ENCODE measurements at regions not wholly inside any gene's neighbourhood (a gene's known extent, or its start where the extent isn't known, plus 50 kb on each side); places are given as distances from the start of the nearest gene placed in this dataset.
A peak's percentile ranks its signal among the peaks of the same experiment; 100 is the strongest.

DNA sequence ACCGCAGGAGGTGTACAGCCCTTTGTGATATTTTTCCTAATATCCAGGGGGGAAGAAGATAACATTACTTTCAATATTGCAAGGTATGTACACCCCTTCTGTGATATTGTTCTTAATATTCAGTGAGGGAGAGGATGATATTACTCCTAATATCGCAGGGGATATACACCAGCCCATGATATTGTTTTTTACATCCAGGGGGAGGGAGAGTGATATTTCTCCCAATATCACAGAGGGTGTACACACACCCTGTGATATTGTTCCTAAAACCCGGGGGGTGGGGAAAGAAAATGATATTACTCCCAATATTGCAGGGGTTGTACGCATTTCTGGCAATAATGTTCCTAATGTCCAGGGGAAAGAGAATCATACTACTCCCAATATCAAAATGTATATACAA is 58.0 kb upstream of the SLC25A48 start:
- no peak overlapping the region for H3K27ac ChIP-seq (ENCODE audit: low read depth in 1 of 2, low read length in 1 of 2)
- no peaks in the 10 kb centered on the region for H3K36me3 ChIP-seq (ENCODE audit: control insufficient read depth in 2 of 2, insufficient read depth in 2 of 2, low read length in 1 of 2)
- DNase-seq (ENCODE audit: low read depth in 6 of 9, low spot score in 9 of 9) = no peak
- 78% methylated on average over 4 of the region's 4 CpGs for WGBS
- no peak overlapping the region for H3K4me3 ChIP-seq (ENCODE audit: low read length in 2 of 2)
- H3K27me3 ChIP-seq (ENCODE audit: control insufficient read depth in 2 of 2, insufficient read depth in 1 of 2, low read length in 1 of 2) = no peaks in the 10 kb centered on the region
- H3K9me3 ChIP-seq (ENCODE audit: control insufficient read depth in 2 of 2, insufficient read depth in 1 of 2, low read length in 1 of 2) = no peaks in the 10 kb centered on the region
- no peaks in the 10 kb centered on the region for H3K4me1 ChIP-seq (ENCODE audit: control insufficient read depth in 2 of 2, insufficient read depth in 2 of 2, low read length in 2 of 2)

GRCh38 chr5:135761746-135762145 is 72.7 kb upstream of the SLC25A48 start:
- H3K9me3 ChIP-seq (ENCODE audit: control insufficient read depth in 2 of 2, insufficient read depth in 1 of 2, low read length in 1 of 2) = no peaks in the 10 kb centered on the region
- no peaks in the 10 kb centered on the region for H3K27me3 ChIP-seq (ENCODE audit: control insufficient read depth in 2 of 2, insufficient read depth in 1 of 2, low read length in 1 of 2)
- H3K27ac ChIP-seq (ENCODE audit: low read depth in 1 of 2, low read length in 1 of 2) = no peak overlapping the region
- H3K4me1 ChIP-seq (ENCODE audit: control insufficient read depth in 2 of 2, insufficient read depth in 2 of 2, low read length in 2 of 2) = no peaks in the 10 kb centered on the region
- no peak for DNase-seq (ENCODE audit: low read depth in 6 of 9, low spot score in 9 of 9)
- 82% methylated on average over 6 of the region's 6 CpGs for WGBS
- no peaks in the 10 kb centered on the region for H3K36me3 ChIP-seq (ENCODE audit: control insufficient read depth in 2 of 2, insufficient read depth in 2 of 2, low read length in 1 of 2)
- no peak overlapping the region for H3K4me3 ChIP-seq (ENCODE audit: low read length in 2 of 2)

GRCh38 chr5:135759149-135759784 is 75.2 kb upstream of the SLC25A48 start:
- WGBS = 94% methylated on average over 5 of the region's 5 CpGs

DNA sequence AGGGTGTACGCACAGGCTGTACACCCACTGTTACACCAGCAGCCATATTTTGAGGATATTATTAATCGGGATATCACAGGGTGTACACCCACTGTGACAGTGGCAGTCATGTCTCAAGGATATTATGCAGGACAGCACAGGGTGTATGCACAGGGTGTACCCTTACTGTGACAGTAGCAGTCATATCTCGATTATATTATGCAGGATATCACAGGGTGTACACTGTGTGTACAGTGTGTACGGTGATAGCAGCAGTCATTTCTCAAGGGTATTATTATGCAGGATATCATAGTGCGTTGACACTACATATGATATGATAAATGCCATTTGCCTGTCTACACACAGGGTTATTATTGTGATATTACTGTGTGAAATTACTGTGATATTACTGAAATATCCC is 80.5 kb upstream of the SLC25A48 start:
- Histone ChIP-seq H3K4me1 (ENCODE audit: control insufficient read depth in 2 of 2, insufficient read depth in 2 of 2, low read length in 2 of 2) (no peaks in the 10 kb centered on the region), H3K9me3 (ENCODE audit: control insufficient read depth in 2 of 2, insufficient read depth in 1 of 2, low read length in 1 of 2) (no peaks in the 10 kb centered on the region)
- WGBS = 86% methylated on average over 5 of the region's 5 CpGs

More at GRCh38 chr5:135759149-135759784, 75.2 kb upstream of the SLC25A48 start:
- peak in 3 of 9 donors; percentile 11 to 41 (median 20) for DNase-seq (ENCODE audit: low read depth in 6 of 9, low spot score in 9 of 9)
- Histone ChIP-seq H3K9me3 (ENCODE audit: control insufficient read depth in 2 of 2, insufficient read depth in 1 of 2, low read length in 1 of 2) (no peaks in the 10 kb centered on the region), H3K4me1 (ENCODE audit: control insufficient read depth in 2 of 2, insufficient read depth in 2 of 2, low read length in 2 of 2) (no peaks in the 10 kb centered on the region), H3K27me3 (ENCODE audit: control insufficient read depth in 2 of 2, insufficient read depth in 1 of 2, low read length in 1 of 2) (no peaks in the 10 kb centered on the region), H3K36me3 (ENCODE audit: control insufficient read depth in 2 of 2, insufficient read depth in 2 of 2, low read length in 1 of 2) (no peaks in the 10 kb centered on the region), H3K27ac (ENCODE audit: low read depth in 1 of 2, low read length in 1 of 2) (no peak overlapping the region), H3K4me3 (ENCODE audit: low read length in 2 of 2) (no peak overlapping the region)

GRCh38 chr5:135750506-135750905 is 84.0 kb upstream of the SLC25A48 start:
- no peak overlapping the region for H3K27ac ChIP-seq (ENCODE audit: low read depth in 1 of 2, low read length in 1 of 2)
- DNase-seq (ENCODE audit: low read depth in 6 of 9, low spot score in 9 of 9) = no peak
- WGBS = 63% methylated on average over 4 of the region's 4 CpGs

More for the DNA sequence above, 80.5 kb upstream of the SLC25A48 start:
- Histone ChIP-seq H3K27me3 (ENCODE audit: control insufficient read depth in 2 of 2, insufficient read depth in 1 of 2, low read length in 1 of 2) (no peaks in the 10 kb centered on the region), H3K4me3 (ENCODE audit: low read length in 2 of 2) (no peak overlapping the region), H3K36me3 (ENCODE audit: control insufficient read depth in 2 of 2, insufficient read depth in 2 of 2, low read length in 1 of 2) (no peaks in the 10 kb centered on the region), H3K27ac (ENCODE audit: low read depth in 1 of 2, low read length in 1 of 2) (no peak overlapping the region)
- peak in 1 of 9 donors; percentile 30 for DNase-seq (ENCODE audit: low read depth in 6 of 9, low spot score in 9 of 9)

DNA sequence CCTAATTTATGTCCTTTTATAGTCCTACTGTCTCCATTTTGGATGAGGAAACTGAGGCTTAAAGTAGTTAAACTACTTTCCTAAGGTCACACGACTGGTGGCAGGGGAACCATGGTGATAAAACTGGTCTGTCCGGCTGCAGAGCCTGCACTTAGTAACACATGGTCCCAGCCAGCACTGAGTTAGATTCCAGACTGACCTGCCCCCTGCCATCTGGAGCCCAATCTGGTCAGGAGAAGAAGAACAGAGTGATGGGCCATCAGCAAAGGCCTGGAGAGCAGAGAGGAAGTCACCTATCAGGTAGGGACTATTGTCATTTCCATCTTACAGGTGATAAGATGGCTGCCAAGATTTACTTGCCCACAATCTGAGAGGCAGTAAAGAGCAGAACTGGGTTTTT is 86.6 kb upstream of the SLC25A48 start:
- WGBS = 86% methylated on average over 2 of the region's 2 CpGs
- no peak for DNase-seq (ENCODE audit: low read depth in 6 of 9, low spot score in 9 of 9)
- Histone ChIP-seq H3K27ac (ENCODE audit: low read depth in 1 of 2, low read length in 1 of 2) (no peak overlapping the region), H3K4me1 (ENCODE audit: control insufficient read depth in 2 of 2, insufficient read depth in 2 of 2, low read length in 2 of 2) (no peaks in the 10 kb centered on the region), H3K4me3 (ENCODE audit: low read length in 2 of 2) (no peak overlapping the region), H3K27me3 (ENCODE audit: control insufficient read depth in 2 of 2, insufficient read depth in 1 of 2, low read length in 1 of 2) (no peaks in the 10 kb centered on the region), H3K9me3 (ENCODE audit: control insufficient read depth in 2 of 2, insufficient read depth in 1 of 2, low read length in 1 of 2) (no peaks in the 10 kb centered on the region), H3K36me3 (ENCODE audit: control insufficient read depth in 2 of 2, insufficient read depth in 2 of 2, low read length in 1 of 2) (no peaks in the 10 kb centered on the region)

More at GRCh38 chr5:135750506-135750905, 84.0 kb upstream of the SLC25A48 start:
- Histone ChIP-seq H3K9me3 (ENCODE audit: control insufficient read depth in 2 of 2, insufficient read depth in 1 of 2, low read length in 1 of 2) (no peaks in the 10 kb centered on the region), H3K4me1 (ENCODE audit: control insufficient read depth in 2 of 2, insufficient read depth in 2 of 2, low read length in 2 of 2) (no peaks in the 10 kb centered on the region), H3K27me3 (ENCODE audit: control insufficient read depth in 2 of 2, insufficient read depth in 1 of 2, low read length in 1 of 2) (no peaks in the 10 kb centered on the region), H3K36me3 (ENCODE audit: control insufficient read depth in 2 of 2, insufficient read depth in 2 of 2, low read length in 1 of 2) (no peaks in the 10 kb centered on the region), H3K4me3 (ENCODE audit: low read length in 2 of 2) (no peak overlapping the region)

DNA sequence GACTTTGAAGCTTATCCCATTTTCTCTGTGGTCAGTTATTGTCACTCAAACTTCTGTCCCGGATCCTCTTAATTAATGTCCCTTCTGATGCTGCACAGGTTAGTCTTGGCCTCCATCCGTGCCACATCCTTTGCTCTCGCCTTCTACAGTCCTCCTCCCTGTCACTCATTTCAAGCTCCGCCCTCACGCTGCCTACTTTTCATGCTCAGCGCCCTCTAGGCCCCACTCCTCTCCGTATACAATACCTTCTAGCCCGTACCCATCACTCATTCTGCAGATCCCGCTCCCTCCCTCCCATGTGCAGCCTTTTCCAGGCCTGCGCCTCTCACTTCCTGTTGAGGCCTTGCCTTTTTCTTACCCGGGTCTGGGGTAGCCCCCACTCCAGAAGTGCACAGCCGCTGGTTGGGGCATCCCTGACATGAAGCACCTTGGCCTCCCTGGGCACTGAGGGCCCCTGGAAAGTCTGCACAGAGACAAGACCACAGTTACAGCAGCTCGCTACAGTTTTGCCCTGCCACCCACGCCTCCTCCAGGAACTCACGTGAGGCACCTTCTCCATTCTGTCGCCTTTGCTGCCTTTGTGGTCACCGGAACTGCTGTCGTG is 88.5 kb upstream of the SLC25A48 start:
- no peak for DNase-seq (ENCODE audit: low read depth in 6 of 9, low spot score in 9 of 9)
- Histone ChIP-seq H3K27ac (ENCODE audit: low read depth in 1 of 2, low read length in 1 of 2) (no peak overlapping the region), H3K4me1 (ENCODE audit: control insufficient read depth in 2 of 2, insufficient read depth in 2 of 2, low read length in 2 of 2) (no peaks in the 10 kb centered on the region), H3K4me3 (ENCODE audit: low read length in 2 of 2) (no peak overlapping the region), H3K9me3 (ENCODE audit: control insufficient read depth in 2 of 2, insufficient read depth in 1 of 2, low read length in 1 of 2) (no peaks in the 10 kb centered on the region), H3K27me3 (ENCODE audit: control insufficient read depth in 2 of 2, insufficient read depth in 1 of 2, low read length in 1 of 2) (no peaks in the 10 kb centered on the region), H3K36me3 (ENCODE audit: control insufficient read depth in 2 of 2, insufficient read depth in 2 of 2, low read length in 1 of 2) (no peaks in the 10 kb centered on the region)
- 90% methylated on average over 18 of the region's 18 CpGs for WGBS

DNA sequence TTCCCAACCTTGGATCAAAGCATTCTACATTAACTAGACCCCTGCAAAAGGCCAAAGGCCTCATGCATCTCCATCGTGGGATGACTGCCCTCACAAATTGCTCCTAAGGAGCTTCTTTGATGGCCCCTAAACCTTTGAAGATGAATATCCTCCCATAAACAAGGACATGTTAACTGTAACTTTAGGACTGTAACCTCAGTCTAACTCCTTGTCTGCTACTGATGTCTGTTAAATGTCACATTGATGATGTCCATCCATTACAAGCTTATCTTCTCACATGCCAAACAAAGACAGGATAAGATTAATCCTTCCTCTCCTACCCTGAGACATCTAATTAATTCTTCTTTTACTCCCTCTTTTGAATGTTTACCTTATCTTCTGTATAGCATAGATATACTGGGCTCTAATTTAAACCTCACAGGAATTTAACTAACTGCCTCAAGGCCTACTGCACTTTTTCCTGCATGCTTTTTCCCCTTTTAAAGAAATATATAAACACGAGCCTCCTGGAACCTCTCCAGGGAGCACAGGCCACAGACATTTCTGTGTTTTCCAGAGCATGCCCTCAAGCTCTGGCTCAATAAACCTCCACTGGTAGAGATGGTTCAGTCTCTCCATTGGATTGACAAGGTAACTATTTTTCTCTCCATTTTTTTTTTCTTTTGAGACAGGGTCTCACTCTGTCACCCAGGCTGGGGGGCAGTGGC is 90.6 kb upstream of the SLC25A48 start:
- WGBS = 76% methylated on average over 2 of the region's 2 CpGs
- H3K4me3 ChIP-seq (ENCODE audit: low read length in 2 of 2) = no peak overlapping the region

DNA sequence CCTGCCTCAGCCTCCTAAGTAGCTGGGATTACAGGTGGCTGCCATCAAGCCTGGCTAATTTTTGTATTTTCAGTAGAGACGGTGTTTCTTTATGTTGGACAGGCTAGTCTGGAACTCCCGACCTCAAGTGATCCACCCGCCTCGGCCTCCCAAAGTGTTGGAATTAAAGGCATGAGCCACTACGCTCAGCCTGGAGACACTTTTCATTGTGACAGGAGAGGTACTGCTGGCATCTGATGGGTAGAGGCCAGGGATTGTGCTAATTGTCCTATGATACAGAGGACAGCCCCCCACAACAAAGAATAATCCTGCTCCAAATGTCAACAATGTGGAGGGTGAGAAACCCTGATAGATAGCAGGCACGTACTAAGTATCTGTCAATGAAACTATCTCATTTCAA is 91.3 kb upstream of the SLC25A48 start:
- H3K9me3 ChIP-seq (ENCODE audit: control insufficient read depth in 2 of 2, insufficient read depth in 1 of 2, low read length in 1 of 2) = no peaks in the 10 kb centered on the region
- H3K27me3 ChIP-seq (ENCODE audit: control insufficient read depth in 2 of 2, insufficient read depth in 1 of 2, low read length in 1 of 2) = no peaks in the 10 kb centered on the region
- no peak for DNase-seq (ENCODE audit: low read depth in 6 of 9, low spot score in 9 of 9)
- H3K36me3 ChIP-seq (ENCODE audit: control insufficient read depth in 2 of 2, insufficient read depth in 2 of 2, low read length in 1 of 2) = no peaks in the 10 kb centered on the region
- H3K27ac ChIP-seq (ENCODE audit: low read depth in 1 of 2, low read length in 1 of 2) = no peak overlapping the region
- H3K4me3 ChIP-seq (ENCODE audit: low read length in 2 of 2) = no peak overlapping the region
- H3K4me1 ChIP-seq (ENCODE audit: control insufficient read depth in 2 of 2, insufficient read depth in 2 of 2, low read length in 2 of 2) = no peaks in the 10 kb centered on the region
- 91% methylated on average over 6 of the region's 6 CpGs for WGBS

More for the DNA sequence above, 90.6 kb upstream of the SLC25A48 start:
- H3K36me3 ChIP-seq (ENCODE audit: control insufficient read depth in 2 of 2, insufficient read depth in 2 of 2, low read length in 1 of 2) = no peaks in the 10 kb centered on the region
- H3K9me3 ChIP-seq (ENCODE audit: control insufficient read depth in 2 of 2, insufficient read depth in 1 of 2, low read length in 1 of 2) = no peaks in the 10 kb centered on the region
- no peak overlapping the region for H3K27ac ChIP-seq (ENCODE audit: low read depth in 1 of 2, low read length in 1 of 2)
- DNase-seq (ENCODE audit: low read depth in 6 of 9, low spot score in 9 of 9) = no peak
- H3K27me3 ChIP-seq (ENCODE audit: control insufficient read depth in 2 of 2, insufficient read depth in 1 of 2, low read length in 1 of 2) = no peaks in the 10 kb centered on the region
- no peaks in the 10 kb centered on the region for H3K4me1 ChIP-seq (ENCODE audit: control insufficient read depth in 2 of 2, insufficient read depth in 2 of 2, low read length in 2 of 2)
